NCI-H187 (cell line): ENCODE measurements at regions not wholly inside any gene's neighbourhood (a gene's known extent, or its start where the extent isn't known, plus 50 kb on each side); places are given as distances from the start of the nearest gene placed in this dataset.
"Not testable (repeated sequence)": the region's sequence is repeated elsewhere in the genome, so short reads cannot be mapped to it uniquely, and the experiment has no call there.

ENCODE experiments used
- DNase-seq, 2 experiments: peaks; one replicate each; lab custom pipeline; 2025; lab: John Stamatoyannopoulos, UW

DNA sequence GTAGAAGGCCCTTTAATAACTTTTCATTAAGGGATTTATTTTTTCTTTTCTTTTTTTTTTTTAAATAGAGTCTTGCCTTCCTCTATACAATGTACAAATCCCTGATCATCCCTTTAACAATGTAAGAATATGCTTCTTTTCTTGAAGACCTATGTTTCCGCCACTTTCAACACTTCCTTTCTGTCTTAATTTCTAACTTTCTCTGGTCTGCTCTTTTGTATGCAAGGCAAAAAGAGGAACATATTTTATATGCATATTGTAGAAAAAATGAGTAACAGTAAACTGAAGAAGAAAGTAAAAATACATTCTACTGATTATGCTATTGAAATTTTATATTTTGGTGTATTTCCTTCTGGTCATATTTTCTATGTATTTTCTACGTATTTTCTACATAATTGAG, 484.7 kb downstream of the TFAP2B start:
- DNase-seq: no peak

DNA sequence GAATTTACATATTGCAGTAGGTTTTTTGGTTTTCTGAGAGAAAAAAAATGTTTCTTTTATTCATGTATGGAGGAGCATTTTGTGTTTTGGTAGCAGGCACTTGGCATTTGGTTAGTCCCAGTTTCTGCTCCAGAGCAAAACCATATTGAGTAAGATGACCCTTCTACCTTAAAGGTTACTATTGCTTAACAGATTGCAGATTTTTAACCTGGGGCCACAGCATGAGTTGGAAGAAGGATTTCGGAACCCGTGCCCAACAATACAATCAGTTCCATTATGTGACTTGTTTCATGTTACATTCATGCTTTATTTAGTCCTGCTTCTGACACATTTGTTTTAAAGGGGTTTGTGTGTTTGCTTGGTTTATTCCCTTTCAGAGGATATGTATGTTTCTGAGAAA, 496.3 kb downstream of the TFAP2B start:
- DNase-seq: no peak

GRCh38 chr6:51318674-51319073, 500.0 kb downstream of the TFAP2B start:
- no peak for DNase-seq

GRCh38 chr6:51321477-51321876, 502.8 kb downstream of the TFAP2B start:
- DNase-seq: not testable (repeated sequence)

DNA sequence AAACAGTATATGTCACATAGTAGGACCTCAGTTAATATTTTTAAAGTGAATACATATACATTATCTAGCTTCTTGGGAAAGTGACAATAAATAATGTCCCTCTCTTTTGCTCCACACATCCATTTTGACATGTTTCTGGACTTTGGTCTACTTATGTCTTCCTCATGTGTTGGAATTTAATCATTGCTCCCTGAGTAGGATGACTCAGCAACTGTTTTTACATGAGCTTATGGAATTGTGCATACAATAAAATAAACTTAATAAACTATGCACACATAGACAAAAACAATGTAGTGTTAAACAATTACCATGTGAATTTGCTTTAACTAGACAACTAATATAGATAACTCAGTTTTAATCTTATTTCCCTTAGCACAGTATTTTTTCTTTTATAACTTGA, 503.8 kb downstream of the TFAP2B start:
- no peak for DNase-seq

DNA sequence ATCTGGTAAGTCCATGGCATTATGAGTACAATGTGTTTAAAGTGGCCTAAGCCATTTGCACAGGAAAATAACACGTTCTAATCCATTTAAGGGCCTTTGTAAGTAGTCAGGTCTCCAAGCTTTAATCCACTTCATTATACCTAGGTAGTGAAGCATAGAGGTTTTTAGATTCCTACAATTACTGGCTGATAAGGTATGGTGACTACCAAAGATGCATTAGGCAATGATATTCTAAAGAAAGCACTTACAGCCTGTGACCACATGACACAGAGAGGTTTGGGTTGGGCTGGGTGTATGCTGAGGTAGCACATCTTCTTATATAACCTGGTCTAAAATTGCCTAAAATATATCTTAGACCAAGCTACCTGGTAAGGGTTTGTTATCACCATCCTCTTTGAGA, 504.4 kb downstream of the TFAP2B start:
- DNase-seq: no peak

- no peak for DNase-seq
These were observed 512.3 kb downstream of the TFAP2B start for GRCh38 chr6:51330971-51331370.

DNA sequence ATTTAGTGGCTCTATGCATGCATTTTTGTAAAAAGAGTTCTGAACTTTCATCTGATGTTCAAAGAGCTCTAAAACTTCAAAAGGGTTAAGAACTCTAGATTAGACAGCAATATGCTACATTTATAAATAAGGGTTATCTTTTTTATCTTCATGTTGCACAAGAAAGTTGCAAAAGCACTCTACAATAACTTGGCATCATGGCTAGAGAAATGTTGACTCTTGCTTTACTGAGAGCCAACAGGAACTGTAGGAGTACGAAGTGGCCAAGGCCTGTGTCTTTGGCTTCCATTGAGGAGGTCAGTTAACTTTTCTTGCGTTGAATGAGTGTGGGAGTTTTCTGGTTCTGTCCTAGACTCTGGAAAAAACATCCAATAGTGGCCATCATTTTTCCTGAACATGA, 516.9 kb downstream of the TFAP2B start:
- DNase-seq: no peak

DNA sequence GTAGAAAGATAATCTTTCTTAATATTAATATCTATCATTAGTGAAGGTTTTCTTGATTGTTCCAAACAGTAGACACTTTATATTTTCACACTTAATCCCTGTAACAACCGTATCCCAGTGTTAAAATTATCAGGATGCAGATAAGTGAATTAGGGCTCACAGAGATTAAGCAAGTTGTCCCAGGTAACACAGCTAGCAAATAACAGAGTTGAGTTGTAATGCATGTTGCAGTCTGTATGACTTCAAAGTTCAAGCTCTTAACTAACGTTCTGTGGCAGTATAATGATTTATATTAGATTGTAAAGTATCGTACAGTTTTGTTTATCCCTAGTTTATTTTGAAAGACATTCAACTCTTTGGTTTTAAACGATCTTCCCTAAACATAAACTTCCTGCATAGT, 517.5 kb downstream of the TFAP2B start:
- DNase-seq: no peak

DNA sequence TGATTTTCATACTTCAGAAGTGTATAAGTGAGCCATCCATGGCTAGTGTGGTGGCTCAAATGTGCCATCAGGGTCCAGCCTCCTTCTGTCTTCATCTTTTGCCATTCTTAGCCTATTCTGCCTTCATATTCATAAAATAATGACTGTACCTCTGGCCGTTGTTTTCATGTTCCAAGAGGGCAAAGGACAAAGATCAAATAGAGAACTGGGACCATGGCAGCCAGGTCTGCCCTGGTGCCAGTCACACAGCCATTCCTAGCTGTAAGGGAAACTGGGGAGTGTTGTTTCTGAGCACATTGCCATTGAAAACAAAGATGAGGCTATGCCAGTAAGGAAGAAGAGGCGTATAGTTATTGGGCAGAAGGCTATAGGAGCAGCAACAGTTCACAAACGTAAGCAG, 518.6 kb downstream of the TFAP2B start:
- no peak for DNase-seq

GRCh38 chr6:51339108-51339507, 520.4 kb downstream of the TFAP2B start:
- DNase-seq: no peak

GRCh38 chr6:51339728-51340127, 521.1 kb downstream of the TFAP2B start:
- no peak for DNase-seq

- DNase-seq: no peak
These were observed 523.7 kb downstream of the TFAP2B start for GRCh38 chr6:51342393-51342792.

DNA sequence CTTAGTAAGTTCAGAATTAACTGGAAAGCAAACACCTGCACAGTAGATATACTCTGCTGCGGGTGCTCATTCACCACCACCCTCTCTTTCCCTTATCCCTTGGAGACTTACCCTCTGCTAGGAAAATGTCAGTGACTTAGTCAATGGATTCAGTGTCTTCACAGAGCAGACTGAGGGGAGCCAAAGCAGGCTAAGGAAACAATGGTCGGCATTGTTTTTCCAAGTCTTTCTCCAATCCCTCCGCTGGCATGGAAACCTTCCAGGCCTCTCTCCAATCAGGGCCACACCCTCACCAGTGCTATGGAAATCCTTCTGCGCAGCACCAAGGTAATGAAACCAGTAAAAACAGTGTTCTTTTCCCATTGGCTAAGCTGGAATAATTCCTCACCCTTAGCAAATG, 531.2 kb downstream of the TFAP2B start:
- DNase-seq: no peak

GRCh38 chr6:51350308-51350904, 531.7 kb downstream of the TFAP2B start:
- no peak for DNase-seq

GRCh38 chr6:51352506-51353029, 533.9 kb downstream of the TFAP2B start:
- no peak for DNase-seq

GRCh38 chr6:51360287-51360686, 541.6 kb downstream of the TFAP2B start:
- DNase-seq: no peak

DNA sequence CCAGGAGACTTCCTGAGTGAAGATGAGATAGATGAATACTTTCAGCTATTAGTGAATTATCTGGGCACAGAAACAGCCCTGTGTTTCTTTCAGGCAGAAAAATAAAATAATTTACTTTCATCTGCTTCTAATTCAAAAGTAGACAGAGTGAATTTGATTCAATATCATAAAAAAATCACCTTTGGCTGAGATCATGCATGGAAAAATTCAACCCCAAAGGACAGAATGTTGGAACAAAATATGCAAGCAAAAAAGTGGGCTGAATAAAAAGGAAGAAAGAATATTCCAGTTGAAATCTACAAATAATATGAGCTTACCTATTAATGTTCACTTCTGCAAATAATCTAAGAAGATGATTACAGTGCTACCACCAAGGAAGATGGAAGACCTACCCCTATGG, 546.9 kb downstream of the TFAP2B start:
- DNase-seq: no peak

DNA sequence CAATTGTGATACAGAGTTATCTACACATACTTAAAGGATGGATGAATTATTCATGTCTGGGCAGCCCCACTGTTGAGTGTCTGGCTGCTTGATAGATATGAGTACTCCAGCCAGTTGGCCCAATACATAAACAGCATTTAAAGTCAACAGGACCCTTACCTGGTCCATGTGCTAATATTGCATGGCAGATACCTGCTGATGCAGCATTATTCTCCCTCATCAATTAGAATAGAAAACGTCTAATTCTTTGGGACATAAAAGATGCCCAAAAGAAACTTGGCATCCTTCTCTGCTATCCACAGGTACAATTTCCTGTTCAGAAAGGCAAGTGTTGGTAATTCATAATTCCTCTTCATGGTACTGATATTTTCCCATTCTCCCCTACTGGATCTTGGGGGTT, 550.8 kb downstream of the TFAP2B start:
- DNase-seq: no peak

DNA sequence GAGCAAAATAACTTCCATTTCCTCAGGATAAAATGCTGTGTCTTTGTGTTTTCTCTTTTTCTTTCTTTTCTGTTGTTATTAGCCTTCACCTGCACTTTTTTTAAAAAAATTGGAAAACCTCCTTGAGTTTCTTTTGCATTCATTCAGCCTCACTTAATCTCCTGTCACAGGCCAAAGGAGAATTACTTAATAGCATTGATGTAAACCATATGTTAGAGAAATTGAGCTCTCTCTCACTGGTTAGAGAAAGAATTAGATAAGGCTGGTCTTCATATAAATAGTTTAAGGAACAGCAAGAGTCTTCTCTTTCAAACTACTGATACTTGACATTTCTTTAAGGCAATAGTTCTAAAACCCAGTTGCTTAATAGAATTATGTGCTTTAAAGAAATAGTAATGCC, 564.2 kb downstream of the TFAP2B start:
- DNase-seq: no peak

- no peak for DNase-seq
These were observed 566.1 kb downstream of the TFAP2B start for GRCh38 chr6:51384736-51385135.

DNA sequence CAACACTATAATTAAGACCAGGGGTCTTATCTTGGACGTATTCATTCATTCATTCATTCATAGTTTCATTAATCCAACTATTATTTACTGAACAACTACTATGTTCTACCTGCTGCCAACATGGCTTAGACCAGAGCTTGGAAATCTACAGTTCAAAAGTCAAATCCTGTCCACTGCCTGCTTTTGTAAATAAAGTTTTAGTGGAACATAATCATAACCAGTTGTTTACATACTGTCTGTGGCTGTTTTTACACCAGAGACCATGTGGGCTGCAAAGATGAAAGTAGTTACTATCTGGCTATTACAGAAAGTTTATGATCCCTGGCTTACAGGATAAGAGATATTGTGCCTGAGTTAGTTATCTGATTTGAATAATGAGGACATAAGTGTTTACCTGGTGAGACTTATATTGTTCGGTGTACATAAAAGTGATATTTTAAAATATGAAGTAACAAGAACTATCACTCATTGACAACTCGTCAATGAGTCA, 567.7 kb downstream of the TFAP2B start:
- DNase-seq: no peak

GRCh38 chr6:51387907-51388306, 569.2 kb downstream of the TFAP2B start:
- no peak for DNase-seq

GRCh38 chr6:51394061-51394460, 575.4 kb downstream of the TFAP2B start:
- DNase-seq: no peak
